ENCODE measurements at regions not wholly inside any gene's neighbourhood (a gene's known extent, or its start where the extent isn't known, plus 50 kb on each side); places are given as distances from the start of the nearest gene placed in this dataset.

- DNase-seq (ENCODE audit: low read depth) = no peak
Measured at GRCh38 chr10:21207852-21208646, 310.9 kb upstream of the NEBL start.

- DNase-seq (ENCODE audit: low read depth) = no peak
Measured at GRCh38 chr10:21205328-21205727, 308.2 kb upstream of the NEBL start.

GRCh38 chr10:21203473-21204107 is 306.5 kb upstream of the NEBL start:
- no peak for DNase-seq (ENCODE audit: low read depth)

GRCh38 chr10:21202776-21203462 is 305.8 kb upstream of the NEBL start:
- no peak for DNase-seq (ENCODE audit: low read depth)

- no peak for DNase-seq (ENCODE audit: low read depth)
Measured at GRCh38 chr10:21199501-21199900, 302.4 kb upstream of the NEBL start.

- no peak for DNase-seq (ENCODE audit: low read depth)
Measured at GRCh38 chr10:21197838-21198237, 300.7 kb upstream of the NEBL start.

- DNase-seq (ENCODE audit: low read depth) = no peak
Measured at GRCh38 chr10:21196822-21197395, 299.8 kb upstream of the NEBL start.

GRCh38 chr10:21195252-21195651 is 298.1 kb upstream of the NEBL start:
- no peak for DNase-seq (ENCODE audit: low read depth)

GRCh38 chr10:21194510-21194993 is 297.4 kb upstream of the NEBL start:
- no peak for DNase-seq (ENCODE audit: low read depth)

GRCh38 chr10:21193196-21193595 is 296.1 kb upstream of the NEBL start:
- DNase-seq (ENCODE audit: low read depth) = no peak

- DNase-seq (ENCODE audit: low read depth) = no peak
Measured at GRCh38 chr10:21191512-21191911, 294.4 kb upstream of the NEBL start.

GRCh38 chr10:21184984-21185383 is 287.9 kb upstream of the NEBL start:
- DNase-seq (ENCODE audit: low read depth) = no peak

- DNase-seq (ENCODE audit: low read depth) = no peak
Measured at GRCh38 chr10:21184216-21184615, 287.1 kb upstream of the NEBL start.

- DNase-seq (ENCODE audit: low read depth) = no peak
Measured at GRCh38 chr10:21183025-21183424, 285.9 kb upstream of the NEBL start.

- no peak for DNase-seq (ENCODE audit: low read depth)
Measured at GRCh38 chr10:21181451-21181850, 284.3 kb upstream of the NEBL start.

GRCh38 chr10:21180604-21181003 is 283.5 kb upstream of the NEBL start:
- no peak for DNase-seq (ENCODE audit: low read depth)

GRCh38 chr10:21176934-21177480 is 279.9 kb upstream of the NEBL start:
- no peak for DNase-seq (ENCODE audit: low read depth)

GRCh38 chr10:21175797-21176196 is 278.7 kb upstream of the NEBL start:
- no peak for DNase-seq (ENCODE audit: low read depth)

GRCh38 chr10:21174715-21175495 is 277.8 kb upstream of the NEBL start:
- no peak for DNase-seq (ENCODE audit: low read depth)

- no peak for DNase-seq (ENCODE audit: low read depth)
Measured at GRCh38 chr10:21173802-21174714, 276.9 kb upstream of the NEBL start.

All from GM04503 (cell line).